K562 (cell line): ENCODE measurements at regions not wholly inside any gene's neighbourhood (a gene's known extent, or its start where the extent isn't known, plus 50 kb on each side); places are given as distances from the start of the nearest gene placed in this dataset.

Source experiments
- ATAC-seq: fragments of 200-7000 bp; cut with Tn5 transposase; 3 replicates; pipeline ENCODE4 v1.9.1; 2020; ENCODE audit warnings: moderate library complexity
- BruUV-seq: library from RNA; stranded (reverse); fragments of 400-500 nt; replicated peaks from 2 replicates; lab custom pipeline; 2021; lab: Mats Ljungman, UMichigan
- CTCF ChIA-PET: fragments of 300-600 bp; formaldehyde crosslinking; extraction: SDS; loops from one replicate; lab custom pipeline; 2021; ENCODE audit warnings: low intra/inter-chr PET ratio; lab: Yijun Ruan, JAX
- POLR2A ChIA-PET: fragments of 300-600, 350-650 bp; sonication (Branson Sonifier 250); formaldehyde crosslinking; extraction: SDS; loops from one replicate; lab custom pipeline; 2021; ENCODE audit warnings: antibody characterized with exemption, inconsistent platforms; lab: Yijun Ruan, JAX
- DNase-seq, 4 experiments: peaks; one replicate each; pipeline versions ENCODE4 v3.0.0 to v3.0.0-alpha.2; 2011 to 2018; ENCODE audit warnings: low spot score in 3 of 4, mixed read lengths in 3 of 4; ENCODE audit errors: extremely low read depth in 1 of 4
- FAIRE-seq: peaks from 2 replicates; lab custom pipeline; 2011; peaks lifted over from hg19 to GRCh38; lab: Jason Lieb, UNC
- H2AFZ ChIP-seq: 2 replicates; pipeline ENCODE4 v1.6.0; 2011; ENCODE audit warnings: low read depth, low read length, control low read depth, inconsistent platforms
- H3K27ac ChIP-seq: fragments of 200-600 bp; 3 replicates; pipeline ENCODE4 v1.8.0; 2011; ENCODE audit warnings: low read depth, mild to moderate bottlenecking, control low read depth, inconsistent platforms, low read length, moderate library complexity, mixed read lengths; ENCODE audit errors: extremely low read depth
- H3K27me3 ChIP-seq, 2 experiments: fragments of 300-600 bp in 1 of 2; 2 replicates in 1 of 2; 3 replicates in 1 of 2; pipeline versions ENCODE4 v1.6.0 to v1.8.0; 2011; ENCODE audit warnings: inconsistent platforms in 2 of 2, low read length in 2 of 2, mild to moderate bottlenecking in 1 of 2, mixed read lengths in 1 of 2, moderate library complexity in 1 of 2; ENCODE audit not compliant: control insufficient read depth in 2 of 2, insufficient read depth in 2 of 2
- H3K36me3 ChIP-seq: fragments of 300-600 bp; 3 replicates; pipeline ENCODE4 v1.8.0; 2011; ENCODE audit warnings: mild to moderate bottlenecking, low read length, inconsistent platforms; ENCODE audit not compliant: control insufficient read depth, insufficient read depth
- H3K4me1 ChIP-seq, 2 experiments: fragments of 200-600 bp in 1 of 2; replicated peaks in 1 of 2; 2 replicates in 1 of 2; 3 replicates in 1 of 2; pipeline versions ENCODE4 v1.5.1 to v1.8.0; 2011; ENCODE audit warnings: inconsistent platforms in 2 of 2, low read length in 2 of 2, mild to moderate bottlenecking in 1 of 2, mixed read lengths in 1 of 2, moderate library complexity in 1 of 2; ENCODE audit not compliant: control insufficient read depth in 2 of 2, insufficient read depth in 2 of 2
- H3K4me2 ChIP-seq: 2 replicates; pipeline ENCODE4 v1.6.1; 2011; ENCODE audit warnings: low read length, control low read depth, inconsistent platforms, mixed read lengths; ENCODE audit not compliant: insufficient read depth
- H3K4me3 ChIP-seq: fragments of 200-600 bp; sonication (generic), shearing (Covaris generic); 2 replicates; pipeline ENCODE4 v1.5.1; 2016; ENCODE audit warnings: control low read depth, inconsistent platforms
- H3K79me2 ChIP-seq: fragments of 200-600 bp; 3 replicates; pipeline ENCODE4 v1.8.0; 2011; ENCODE audit warnings: low read length, inconsistent platforms; ENCODE audit not compliant: control insufficient read depth, insufficient read depth
- H3K9ac ChIP-seq, 2 experiments: 2 replicates each; pipeline versions ENCODE4 v1.6.0 to v1.6.1; 2011; ENCODE audit warnings: low read depth in 2 of 2, low read length in 2 of 2, control low read depth in 1 of 2, inconsistent platforms in 1 of 2, mild to moderate bottlenecking in 1 of 2, mixed read lengths in 1 of 2; ENCODE audit not compliant: insufficient read depth in 1 of 2
- H3K9me1 ChIP-seq: one replicate; pipeline ENCODE4 v1.6.0; 2011; ENCODE audit warnings: inconsistent platforms, mild to moderate bottlenecking, low read length, moderate library complexity; ENCODE audit not compliant: control insufficient read depth, insufficient read depth
- H3K9me3 ChIP-seq: replicated peaks from 2 replicates; pipeline ENCODE4 v1.5.1; 2011; ENCODE audit warnings: low read depth, low read length, inconsistent platforms; ENCODE audit not compliant: control insufficient read depth, insufficient read depth
- H4K20me1 ChIP-seq: replicated peaks from 2 replicates; pipeline ENCODE4 v1.6.1; 2011; ENCODE audit warnings: low read length, inconsistent platforms, mixed read lengths; ENCODE audit not compliant: control insufficient read depth, insufficient read depth
- CTCFL ChIP-seq: IDR thresholded peaks from 2 replicates; pipeline ENCODE4 v1.6.1; 2011; ENCODE audit warnings: borderline replicate concordance, low read depth, mild to moderate bottlenecking, moderate library complexity, low read length; ENCODE audit not compliant: insufficient read depth, poor library complexity, severe bottlenecking
- MYC ChIP-seq, 2 experiments: fragments of 250-450 bp in 1 of 2; sonication (Bioruptor Pico) in 1 of 2; IDR thresholded peaks; 2 replicates each; pipeline versions ENCODE4 v1.5.1 to v1.6.1; 2012 to 2021; ENCODE audit warnings: low read depth in 2 of 2, borderline replicate concordance in 1 of 2, improper control_type of control experiment in 1 of 2, low read length in 1 of 2, mild to moderate bottlenecking in 1 of 2, moderate library complexity in 1 of 2
- NELFE ChIP-seq: IDR thresholded peaks from 2 replicates; pipeline ENCODE4 v1.6.1; 2011; ENCODE audit warnings: mild to moderate bottlenecking; ENCODE audit not compliant: insufficient read depth, insufficient read length
- NR3C1 ChIP-seq: sonication (generic); formaldehyde crosslinking; IDR thresholded peaks from 2 replicates; pipeline ENCODE4 v1.8.1; 2022; ENCODE audit warnings: missing genetic modification reagents
- PML ChIP-seq: IDR thresholded peaks from 2 replicates; pipeline ENCODE4 v1.6.1; 2012; ENCODE audit warnings: low read length, inconsistent platforms
- POLR2AphosphoS2 ChIP-seq: IDR thresholded peaks from 2 replicates; pipeline ENCODE4 v1.6.1; 2012; ENCODE audit warnings: low read length, improper control_type of control experiment
- RBFOX2 ChIP-seq: fragments of 200-400 bp; formaldehyde crosslinking; IDR thresholded peaks from 2 replicates; pipeline ENCODE4 v1.6.1; 2017; ENCODE audit warnings: low read depth, mild to moderate bottlenecking, low read length, moderate library complexity
- TSHZ1 ChIP-seq: fragments of 250-450 bp; sonication (Bioruptor Pico); IDR thresholded peaks from 2 replicates; pipeline ENCODE4 v1.4.0; 2020; ENCODE audit warnings: mild to moderate bottlenecking, moderate library complexity
- ZBTB17 ChIP-seq: fragments of 450-650 bp; formaldehyde crosslinking; IDR thresholded peaks from 2 replicates; pipeline ENCODE4 v1.4.0; 2020; ENCODE audit warnings: mild to moderate bottlenecking
- ZNF12 ChIP-seq: sonication (generic); formaldehyde crosslinking; IDR thresholded peaks from 2 replicates; pipeline ENCODE4 v1.4.0; 2020; ENCODE audit warnings: mild to moderate bottlenecking, missing genetic modification reagents
- ZNF395 ChIP-seq: fragments of 200-800 bp; sonication (Bioruptor generic); IDR thresholded peaks from 2 replicates; pipeline ENCODE4 v1.6.1; 2017; ENCODE audit warnings: missing genetic modification characterization, missing compliant biosample characterization
- ZSCAN29 ChIP-seq: fragments of 450-650 bp; IDR thresholded peaks from 2 replicates; pipeline ENCODE4 v1.6.1; 2017
- WGBS: fragments of 100-300 bp; shearing (Covaris generic); methylation state at CpG from one replicate; pipeline ENCODE4 v1.1.6; 2016; ENCODE audit warnings: low coverage, mixed read lengths; ENCODE audit not compliant: insufficient coverage; ENCODE audit errors: missing lambda C conversion rate; 5-methylcytosine and 5-hydroxymethylcytosine counted together
- in situ Hi-C: fragments of 300-500 bp; cut with MboI; formaldehyde crosslinking; loops from 4 replicates; pipeline ENCODE4 v1.15.0; 2018; ENCODE audit warnings: inconsistent platforms, mixed read lengths
- intact Hi-C: fragments of 100-400 bp; cut with micrococcal nuclease; formaldehyde crosslinking; loops from 2 replicates; pipeline ENCODE4 v1.14.2; 2022

GRCh38 chr12:84036912-84037311 lies 875.7 kb downstream of the SLC6A15 start:
- H3K9ac ChIP-seq, result no peak overlapping the region
- BruUV-seq, result no TSS peak
- H3K4me1 ChIP-seq, result no peaks in the 10 kb centered on the region
- 1% methylated on average over 3 of the region's 3 CpGs for WGBS
- H3K27ac ChIP-seq, result no peak overlapping the region
- intact Hi-C loops (no loop called here), in situ Hi-C loops (no loop called here)
- ATAC-seq (no peak), DNase-seq (no peak), FAIRE-seq (no peak)
- H3K4me3 ChIP-seq, result no peak overlapping the region
- ChIA-PET POLR2A (no interaction called here), CTCF (no interaction called here)
- no peaks in the 10 kb centered on the region for H4K20me1 ChIP-seq
- no peak for TF ChIP-seq MYC (IDR thresholded peaks at IDR 0.05; ENCODE audit: low read depth, low read length)
- no peak for TF ChIP-seq MYC (CRISPR knock-in tag; IDR thresholded peaks at IDR 0.05; ENCODE audit: borderline replicate concordance, low read depth)
- TF ChIP-seq ZBTB17, result no peak
- no peak for TF ChIP-seq ZNF12
- TF ChIP-seq ZNF395, result no peak
- no peak for TF ChIP-seq RBFOX2
- no peak for TF ChIP-seq PML
- no peak for TF ChIP-seq ZSCAN29
- no peak for TF ChIP-seq NR3C1 (CRISPR knock-in tag)
- TF ChIP-seq CTCFL, result no peak
- TF ChIP-seq TSHZ1 (CRISPR knock-in tag), result no peak
- TF ChIP-seq NELFE, result no peak
- TF ChIP-seq POLR2AphosphoS2, result no peak
- no peak overlapping the region for H3K4me2 ChIP-seq
- no peak overlapping the region for H2AFZ ChIP-seq
- H3K27me3 ChIP-seq, result no peaks in the 10 kb centered on the region
- no peaks in the 10 kb centered on the region; the same call in 1 of the 2 replicates for H3K9me3 ChIP-seq
- no peaks in the 10 kb centered on the region for H3K36me3 ChIP-seq
- H3K9me1 ChIP-seq, result no peaks in the 10 kb centered on the region
- no peaks in the 10 kb centered on the region for H3K79me2 ChIP-seq
